ENCODE measurements at regions not wholly inside any gene's neighbourhood (a gene's known extent, or its start where the extent isn't known, plus 50 kb on each side); places are given as distances from the start of the nearest gene placed in this dataset.

GRCh38 chr14:42174357-42174756 is 567.7 kb downstream of the LRFN5 start:
- CTCF ChIA-PET: no interaction called here
- intact Hi-C loops (cut with micrococcal nuclease; ENCODE audit: unreplicated experiment) (no loop called here), in situ Hi-C loops (cut with HindIII; ENCODE audit: low pct_unique_long_range_greater_than_20kb, low sequenced_read_pairs) (no loop called here)

DNA sequence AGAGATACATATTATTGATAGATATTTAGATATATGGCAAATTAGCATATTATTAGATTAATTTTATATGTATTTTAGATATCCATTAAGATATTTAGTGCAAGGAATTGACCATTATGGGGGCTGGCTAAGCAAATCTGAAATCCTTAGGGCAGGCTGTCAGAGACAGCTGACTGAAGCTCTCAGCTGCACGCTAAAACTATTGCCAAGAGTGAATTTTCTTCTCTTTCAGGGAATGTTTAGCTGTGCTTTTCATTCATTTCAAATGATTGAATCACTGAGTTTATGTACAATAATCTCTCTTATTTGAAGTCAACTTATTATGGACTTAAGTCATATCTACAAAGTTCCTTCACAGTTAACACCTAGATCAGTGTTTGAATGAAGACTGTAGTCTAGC is 566.5 kb downstream of the LRFN5 start:
- ATAC-seq: no peak
- no peak for DNase-seq (ENCODE audit: low read depth, low spot score)
- intact Hi-C loops (cut with micrococcal nuclease; ENCODE audit: unreplicated experiment) (no loop called here), in situ Hi-C loops (cut with HindIII; ENCODE audit: low pct_unique_long_range_greater_than_20kb, low sequenced_read_pairs) (no loop called here)
- BruUV-seq (replicated peaks): no TSS peak
- Histone ChIP-seq H3K9me3 (ENCODE audit: control insufficient read depth, insufficient read depth, low read depth, low read length) (peaks cover 2% of the 10 kb centered on the region; the same call in 1 of the 2 replicates), H3K36me3 (ENCODE audit: control insufficient read depth, insufficient read depth, low read length) (no peaks in the 10 kb centered on the region), H3K4me3 (ENCODE audit: low read depth in 2 of 2, low read length in 2 of 2) (no peak overlapping the region), H3K4me1 (ENCODE audit: control insufficient read depth, insufficient read depth, low read length) (no peaks in the 10 kb centered on the region), H3K27ac (ENCODE audit: low read length) (no peak overlapping the region), H3K27me3 (ENCODE audit: control insufficient read depth, insufficient read depth, low read length) (no peaks in the 10 kb centered on the region)
- no peak for TF ChIP-seq REST (IDR thresholded peaks at IDR 0.05; ENCODE audit: insufficient read depth in 1 of 2, low read depth in 2 of 2, low read length in 1 of 2)
- TF ChIP-seq SIN3A (IDR thresholded peaks at IDR 0.05; ENCODE audit: borderline replicate concordance, insufficient read depth, low read depth, low read length): no peak
- TF ChIP-seq TCF7L2 (IDR thresholded peaks at IDR 0.05; ENCODE audit: low read depth, low read length): no peak
- TF ChIP-seq, protein P1, sequence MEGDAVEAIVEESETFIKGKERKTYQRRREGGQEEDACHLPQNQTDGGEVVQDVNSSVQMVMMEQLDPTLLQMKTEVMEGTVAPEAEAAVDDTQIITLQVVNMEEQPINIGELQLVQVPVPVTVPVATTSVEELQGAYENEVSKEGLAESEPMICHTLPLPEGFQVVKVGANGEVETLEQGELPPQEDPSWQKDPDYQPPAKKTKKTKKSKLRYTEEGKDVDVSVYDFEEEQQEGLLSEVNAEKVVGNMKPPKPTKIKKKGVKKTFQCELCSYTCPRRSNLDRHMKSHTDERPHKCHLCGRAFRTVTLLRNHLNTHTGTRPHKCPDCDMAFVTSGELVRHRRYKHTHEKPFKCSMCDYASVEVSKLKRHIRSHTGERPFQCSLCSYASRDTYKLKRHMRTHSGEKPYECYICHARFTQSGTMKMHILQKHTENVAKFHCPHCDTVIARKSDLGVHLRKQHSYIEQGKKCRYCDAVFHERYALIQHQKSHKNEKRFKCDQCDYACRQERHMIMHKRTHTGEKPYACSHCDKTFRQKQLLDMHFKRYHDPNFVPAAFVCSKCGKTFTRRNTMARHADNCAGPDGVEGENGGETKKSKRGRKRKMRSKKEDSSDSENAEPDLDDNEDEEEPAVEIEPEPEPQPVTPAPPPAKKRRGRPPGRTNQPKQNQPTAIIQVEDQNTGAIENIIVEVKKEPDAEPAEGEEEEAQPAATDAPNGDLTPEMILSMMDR (IDR thresholded peaks at IDR 0.05): no peak
- no peak for TF ChIP-seq POLR2AphosphoS5 (IDR thresholded peaks at IDR 0.05; ENCODE audit: low read depth, low read length)
- CTCF ChIA-PET: no interaction called here
- POLR2A ChIA-PET: no interaction called here

More at GRCh38 chr14:42174357-42174756, 567.7 kb downstream of the LRFN5 start:
- Histone ChIP-seq H3K4me1 (ENCODE audit: control insufficient read depth, insufficient read depth, low read length) (no peaks in the 10 kb centered on the region), H3K9me3 (ENCODE audit: control insufficient read depth, insufficient read depth, low read depth, low read length) (peaks cover 2% of the 10 kb centered on the region; the same call in 1 of the 2 replicates), H3K27ac (ENCODE audit: low read length) (no peak overlapping the region), H3K36me3 (ENCODE audit: control insufficient read depth, insufficient read depth, low read length) (no peaks in the 10 kb centered on the region), H3K4me3 (ENCODE audit: low read depth in 2 of 2, low read length in 2 of 2) (no peak overlapping the region), H3K27me3 (ENCODE audit: control insufficient read depth, insufficient read depth, low read length) (no peaks in the 10 kb centered on the region)
- no TSS peak for BruUV-seq (replicated peaks)
- TF ChIP-seq POLR2AphosphoS5 (IDR thresholded peaks at IDR 0.05; ENCODE audit: low read depth, low read length) (no peak), REST (IDR thresholded peaks at IDR 0.05; ENCODE audit: insufficient read depth in 1 of 2, low read depth in 2 of 2, low read length in 1 of 2) (no peak), SIN3A (IDR thresholded peaks at IDR 0.05; ENCODE audit: borderline replicate concordance, insufficient read depth, low read depth, low read length) (no peak), TCF7L2 (IDR thresholded peaks at IDR 0.05; ENCODE audit: low read depth, low read length) (no peak)
- TF ChIP-seq, protein P1 (IDR thresholded peaks at IDR 0.05): no peak
- POLR2A ChIA-PET: no interaction called here
- DNase-seq (ENCODE audit: low read depth, low spot score) (no peak), ATAC-seq (no peak)

Data from Panc1 (cell line).